HCT116 (cell line): ENCODE measurements at regions not wholly inside any gene's neighbourhood (a gene's known extent, or its start where the extent isn't known, plus 50 kb on each side); places are given as distances from the start of the nearest gene placed in this dataset.

Experiments
- EZH2 ChIP-seq: fragments of 200-600 bp; sonication (generic); IDR thresholded peaks from 2 replicates; pipeline ENCODE4 v1.6.1; 2017; ENCODE audit warnings: antibody characterized with exemption, mixed run types
- JUND ChIP-seq: IDR thresholded peaks from 2 replicates; pipeline ENCODE4 v1.6.1; 2012
- POLR2A ChIP-seq: IDR thresholded peaks from 2 replicates; pipeline ENCODE4 v1.7.0; 2011; ENCODE audit warnings: borderline replicate concordance; ENCODE audit not compliant: insufficient read depth, insufficient read length; ENCODE audit errors: extremely low read depth
- POLR2AphosphoS5 ChIP-seq: IDR thresholded peaks from 2 replicates; pipeline ENCODE4 v1.6.1; 2011; ENCODE audit warnings: mild to moderate bottlenecking, low read depth, low read length, moderate library complexity
- SRF ChIP-seq: IDR thresholded peaks from 2 replicates; pipeline ENCODE4 v1.6.1; 2012; ENCODE audit warnings: low read depth
- TF ChIP-seq, protein P1 (sequence below), 3 experiments: fragments of 200-600 bp in 1 of 3; sonication (generic) in 1 of 3; IDR thresholded peaks in 2 of 3; conservative IDR thresholded peaks in 1 of 3; 2 replicates each; pipeline ENCODE4 v1.5.1; 2012 to 2017; ENCODE audit warnings: low read depth in 2 of 3, low read length in 2 of 3, antibody characterized with exemption in 1 of 3, borderline replicate concordance in 1 of 3, control low read depth in 1 of 3, mild to moderate bottlenecking in 1 of 3, mixed read lengths in 1 of 3, mixed run types in 1 of 3, moderate library complexity in 1 of 3; ENCODE audit not compliant: insufficient read depth in 1 of 3

DNA sequence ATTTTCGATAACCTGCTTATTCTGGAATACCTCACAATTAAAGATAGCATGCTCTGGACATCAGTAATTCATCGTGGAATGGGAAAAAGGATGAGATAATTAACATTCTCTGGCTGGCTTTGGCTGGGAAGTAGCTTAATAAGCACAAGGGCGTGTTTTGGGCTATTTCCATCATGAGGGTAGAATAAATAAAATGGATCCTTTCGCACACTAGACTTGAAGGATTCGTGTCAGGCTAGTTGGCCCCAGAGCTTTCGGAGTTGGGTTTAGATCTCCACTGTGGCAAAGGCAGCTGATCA lies 151.2 kb upstream of the ADRA1B start:
- TF ChIP-seq POLR2AphosphoS5 (no peak), POLR2A (no peak), JUND (no peak), EZH2 (no peak), SRF (no peak)
- TF ChIP-seq, protein P1, sequence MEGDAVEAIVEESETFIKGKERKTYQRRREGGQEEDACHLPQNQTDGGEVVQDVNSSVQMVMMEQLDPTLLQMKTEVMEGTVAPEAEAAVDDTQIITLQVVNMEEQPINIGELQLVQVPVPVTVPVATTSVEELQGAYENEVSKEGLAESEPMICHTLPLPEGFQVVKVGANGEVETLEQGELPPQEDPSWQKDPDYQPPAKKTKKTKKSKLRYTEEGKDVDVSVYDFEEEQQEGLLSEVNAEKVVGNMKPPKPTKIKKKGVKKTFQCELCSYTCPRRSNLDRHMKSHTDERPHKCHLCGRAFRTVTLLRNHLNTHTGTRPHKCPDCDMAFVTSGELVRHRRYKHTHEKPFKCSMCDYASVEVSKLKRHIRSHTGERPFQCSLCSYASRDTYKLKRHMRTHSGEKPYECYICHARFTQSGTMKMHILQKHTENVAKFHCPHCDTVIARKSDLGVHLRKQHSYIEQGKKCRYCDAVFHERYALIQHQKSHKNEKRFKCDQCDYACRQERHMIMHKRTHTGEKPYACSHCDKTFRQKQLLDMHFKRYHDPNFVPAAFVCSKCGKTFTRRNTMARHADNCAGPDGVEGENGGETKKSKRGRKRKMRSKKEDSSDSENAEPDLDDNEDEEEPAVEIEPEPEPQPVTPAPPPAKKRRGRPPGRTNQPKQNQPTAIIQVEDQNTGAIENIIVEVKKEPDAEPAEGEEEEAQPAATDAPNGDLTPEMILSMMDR (IDR thresholded peaks at IDR 0.05 in 2 of 3, conservative IDR thresholded peaks at IDR 0.05 in 1 of 3; ENCODE audit: borderline replicate concordance in 1 of 3, insufficient read depth in 1 of 3, low read depth in 2 of 3, low read length in 2 of 3), result no peak
